ENCODE measurements at regions not wholly inside any gene's neighbourhood (a gene's known extent, or its start where the extent isn't known, plus 50 kb on each side); places are given as distances from the start of the nearest gene placed in this dataset.

DNA sequence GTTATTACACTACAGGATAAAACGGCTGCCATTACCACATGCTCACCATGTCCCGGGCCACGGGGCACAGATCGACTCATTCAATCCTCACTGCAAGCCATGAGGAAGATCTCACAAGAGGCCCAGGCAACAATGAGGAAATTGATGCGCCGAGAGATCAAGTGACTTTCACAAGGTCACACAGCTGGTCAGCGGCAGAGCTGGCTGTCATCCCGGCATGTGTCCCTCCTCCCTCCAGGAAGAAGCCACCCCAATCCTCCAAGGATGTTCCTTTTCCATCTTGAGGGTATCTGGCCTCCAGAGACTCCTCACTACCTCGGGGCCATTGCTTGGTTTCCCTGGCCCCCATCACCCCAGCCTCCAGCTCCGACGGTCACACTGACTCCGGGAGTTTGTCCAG is 65.3 kb upstream of the GLI2 start:
- TF ChIP-seq GATAD2A (IDR thresholded peaks at IDR 0.05): no peak
- no peak for TF ChIP-seq TAF1 (IDR thresholded peaks at IDR 0.05; ENCODE audit: control insufficient read depth, extremely low read depth, insufficient read depth, low read length, severe bottlenecking)
- TF ChIP-seq, protein P1, sequence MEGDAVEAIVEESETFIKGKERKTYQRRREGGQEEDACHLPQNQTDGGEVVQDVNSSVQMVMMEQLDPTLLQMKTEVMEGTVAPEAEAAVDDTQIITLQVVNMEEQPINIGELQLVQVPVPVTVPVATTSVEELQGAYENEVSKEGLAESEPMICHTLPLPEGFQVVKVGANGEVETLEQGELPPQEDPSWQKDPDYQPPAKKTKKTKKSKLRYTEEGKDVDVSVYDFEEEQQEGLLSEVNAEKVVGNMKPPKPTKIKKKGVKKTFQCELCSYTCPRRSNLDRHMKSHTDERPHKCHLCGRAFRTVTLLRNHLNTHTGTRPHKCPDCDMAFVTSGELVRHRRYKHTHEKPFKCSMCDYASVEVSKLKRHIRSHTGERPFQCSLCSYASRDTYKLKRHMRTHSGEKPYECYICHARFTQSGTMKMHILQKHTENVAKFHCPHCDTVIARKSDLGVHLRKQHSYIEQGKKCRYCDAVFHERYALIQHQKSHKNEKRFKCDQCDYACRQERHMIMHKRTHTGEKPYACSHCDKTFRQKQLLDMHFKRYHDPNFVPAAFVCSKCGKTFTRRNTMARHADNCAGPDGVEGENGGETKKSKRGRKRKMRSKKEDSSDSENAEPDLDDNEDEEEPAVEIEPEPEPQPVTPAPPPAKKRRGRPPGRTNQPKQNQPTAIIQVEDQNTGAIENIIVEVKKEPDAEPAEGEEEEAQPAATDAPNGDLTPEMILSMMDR (IDR thresholded peaks at IDR 0.05 in 2 of 3, conservative IDR thresholded peaks at IDR 0.05 in 1 of 3; ENCODE audit: insufficient read depth in 2 of 3, low read depth in 1 of 3, low read length in 3 of 3): no peak
- TF ChIP-seq ZNF699 (CRISPR knock-in tag; IDR thresholded peaks at IDR 0.05; ENCODE audit: insufficient replicate concordance): no peak
- TF ChIP-seq ZFP36 (IDR thresholded peaks at IDR 0.05; ENCODE audit: low read depth, low read length, partially characterized antibody): no peak
- TF ChIP-seq NR3C1 (CRISPR knock-in tag; IDR thresholded peaks at IDR 0.05): no peak
- TF ChIP-seq HDAC3 (IDR thresholded peaks at IDR 0.05; ENCODE audit: borderline replicate concordance, partially characterized antibody): no peak
- TF ChIP-seq KAT2B (IDR thresholded peaks at IDR 0.05; ENCODE audit: low read depth, low read length): no peak
- TF ChIP-seq TCF7L2 (IDR thresholded peaks at IDR 0.05; ENCODE audit: low read depth, low read length): no peak
- no peak for TF ChIP-seq FOXK1 (CRISPR knock-in tag; IDR thresholded peaks at IDR 0.05; ENCODE audit: borderline replicate concordance)
- TF ChIP-seq ARID1B (IDR thresholded peaks at IDR 0.05): no peak
- TF ChIP-seq, protein P2, sequence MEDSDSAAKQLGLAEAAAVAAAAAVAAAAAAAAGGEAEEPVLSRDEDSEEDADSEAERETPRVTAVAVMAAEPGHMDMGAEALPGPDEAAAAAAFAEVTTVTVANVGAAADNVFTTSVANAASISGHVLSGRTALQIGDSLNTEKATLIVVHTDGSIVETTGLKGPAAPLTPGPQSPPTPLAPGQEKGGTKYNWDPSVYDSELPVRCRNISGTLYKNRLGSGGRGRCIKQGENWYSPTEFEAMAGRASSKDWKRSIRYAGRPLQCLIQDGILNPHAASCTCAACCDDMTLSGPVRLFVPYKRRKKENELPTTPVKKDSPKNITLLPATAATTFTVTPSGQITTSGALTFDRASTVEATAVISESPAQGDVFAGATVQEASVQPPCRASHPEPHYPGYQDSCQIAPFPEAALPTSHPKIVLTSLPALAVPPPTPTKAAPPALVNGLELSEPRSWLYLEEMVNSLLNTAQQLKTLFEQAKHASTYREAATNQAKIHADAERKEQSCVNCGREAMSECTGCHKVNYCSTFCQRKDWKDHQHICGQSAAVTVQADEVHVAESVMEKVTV (CRISPR knock-in tag; IDR thresholded peaks at IDR 0.05): no peak
- no peak for TF ChIP-seq ZNF143 (CRISPR knock-in tag; IDR thresholded peaks at IDR 0.05)
